ENCODE measurements at regions not wholly inside any gene's neighbourhood (a gene's known extent, or its start where the extent isn't known, plus 50 kb on each side); places are given as distances from the start of the nearest gene placed in this dataset.

DNA sequence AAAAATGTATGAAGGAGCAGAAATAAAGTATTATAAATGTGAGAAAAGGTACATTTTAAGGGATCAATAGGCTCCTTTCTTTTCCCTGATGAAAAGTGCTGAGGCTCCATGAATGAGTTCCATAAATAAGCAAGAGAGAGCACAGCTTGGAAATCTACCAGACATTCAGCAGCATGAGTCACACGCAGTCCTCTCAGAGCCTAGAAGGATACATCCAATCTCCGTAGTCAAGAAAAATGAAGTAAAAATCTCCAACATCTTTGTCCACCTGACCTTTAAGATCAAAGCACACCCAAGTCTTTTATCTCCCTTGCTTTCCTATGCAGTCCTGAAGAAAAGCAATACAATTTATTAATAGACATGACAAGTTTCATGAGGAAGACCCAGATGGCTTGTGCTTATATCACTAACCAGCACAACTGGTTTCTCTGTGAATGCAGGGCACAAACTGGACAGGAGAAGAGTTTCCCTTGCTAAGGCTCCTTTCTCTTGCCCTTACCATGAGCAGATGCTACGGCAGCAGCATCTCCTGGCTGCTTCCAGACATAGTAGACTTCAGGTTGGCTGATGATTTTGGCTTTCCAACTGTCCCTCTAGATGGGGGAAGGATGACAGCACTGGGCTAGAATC is 730.8 kb downstream of the EFNB2 start:
- Mint-ChIP-seq H3K27ac (no peak overlapping the region), H3K36me3 (no peaks in the 10 kb centered on the region), H3K4me3 (no peak overlapping the region), H3K27me3 (no peaks in the 10 kb centered on the region), H3K4me1 (no peaks in the 10 kb centered on the region), H3K9me3 (peaks cover 2 to 5% of the 10 kb centered on the region in 2 donors)
- no peak for ATAC-seq (replicated peaks)
- DNase-seq: no peak

DNA sequence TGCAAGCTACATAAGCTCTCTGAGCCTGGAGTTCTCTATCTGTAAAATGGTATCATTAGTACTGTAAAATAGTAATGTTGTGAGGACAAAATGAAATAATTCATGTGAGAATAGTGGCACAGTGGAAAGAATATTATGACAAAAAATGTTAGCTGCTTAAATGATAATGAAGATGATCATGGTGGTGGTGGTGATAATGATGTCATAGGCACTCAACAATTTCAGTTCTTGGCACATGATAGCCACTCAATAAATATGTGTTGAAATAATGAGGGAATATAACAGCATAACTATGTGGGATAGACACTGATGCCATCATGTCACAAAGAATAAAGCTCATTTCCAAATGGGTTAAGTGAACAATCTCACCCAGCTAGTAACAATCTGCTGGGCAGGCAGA is 736.3 kb downstream of the EFNB2 start:
- no peaks in the 10 kb centered on the region for H3K4me1 Mint-ChIP-seq
- H3K9me3 Mint-ChIP-seq: peaks cover 0 to 2% of the 10 kb centered on the region in 2 donors
- ATAC-seq (replicated peaks): no peak

DNA sequence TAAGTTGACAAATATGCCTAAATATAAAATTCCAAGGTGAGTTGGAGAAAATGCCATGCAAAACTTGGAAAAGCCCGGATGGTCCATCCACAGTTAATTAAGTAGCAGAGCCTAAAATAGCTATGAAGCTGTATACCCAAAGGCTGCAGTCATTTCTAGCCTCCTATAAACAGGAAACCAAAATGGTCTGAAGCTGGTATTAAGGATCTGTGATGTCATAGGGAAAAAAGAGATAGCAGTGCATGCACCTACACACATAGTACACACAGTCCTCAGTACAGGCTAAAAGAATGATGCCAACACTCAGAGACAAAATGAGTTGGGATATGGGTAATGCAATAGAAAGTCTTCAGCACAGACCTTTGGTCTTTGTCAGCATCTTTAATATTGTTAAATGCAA is 736.9 kb downstream of the EFNB2 start:
- H3K4me1 Mint-ChIP-seq: no peaks in the 10 kb centered on the region

More for the DNA sequence above, 736.3 kb downstream of the EFNB2 start:
- DNase-seq: no peak
- Mint-ChIP-seq H3K36me3 (no peaks in the 10 kb centered on the region), H3K4me3 (no peak overlapping the region), H3K27me3 (no peaks in the 10 kb centered on the region), H3K27ac (no peak overlapping the region)

DNA sequence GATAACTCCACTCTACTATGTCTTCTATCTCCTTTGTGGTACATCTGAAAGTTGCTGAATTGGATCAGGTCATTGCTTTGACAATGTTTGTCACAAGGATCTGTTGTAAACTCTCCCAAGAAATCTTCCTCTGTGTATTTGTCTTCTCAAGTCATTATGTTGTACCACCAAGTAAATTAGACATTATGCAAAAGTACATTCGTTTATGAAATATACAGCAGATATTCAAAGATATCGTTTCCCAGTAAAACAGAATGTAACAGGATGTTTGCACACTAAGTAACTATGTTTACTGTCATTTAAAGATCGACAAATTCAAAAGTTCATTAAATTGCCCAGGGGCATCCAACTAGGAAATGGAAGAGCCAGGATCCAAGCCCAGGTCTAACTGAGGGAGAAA is 739.4 kb downstream of the EFNB2 start:
- no peaks in the 10 kb centered on the region for H3K27me3 Mint-ChIP-seq

More for the DNA sequence above, 736.9 kb downstream of the EFNB2 start:
- Mint-ChIP-seq H3K36me3 (no peaks in the 10 kb centered on the region), H3K9me3 (peaks cover 0 to 4% of the 10 kb centered on the region in 2 donors), H3K27ac (no peak overlapping the region), H3K27me3 (no peaks in the 10 kb centered on the region), H3K4me3 (no peak overlapping the region)
- DNase-seq (no peak), ATAC-seq (replicated peaks) (no peak)

DNA sequence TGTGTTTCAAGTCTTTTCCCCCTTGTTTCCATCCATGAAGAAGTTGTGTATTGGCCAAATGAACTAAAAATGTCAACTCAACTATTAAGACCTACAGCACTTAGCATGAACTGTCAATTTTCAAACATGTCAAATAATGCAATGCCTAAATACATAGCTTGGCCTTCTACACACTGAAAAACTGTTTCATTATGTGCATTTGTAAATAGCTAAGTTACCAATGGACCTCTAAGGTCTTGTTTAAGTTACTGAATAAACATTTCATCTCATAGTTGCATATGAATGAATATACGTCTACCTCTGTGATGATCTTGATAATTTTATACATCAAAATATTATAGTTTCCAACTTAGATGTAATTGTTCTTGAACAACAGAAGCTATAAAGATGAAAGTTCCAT is 744.5 kb downstream of the EFNB2 start:
- no peak for DNase-seq
- H3K4me3 Mint-ChIP-seq: no peak overlapping the region
- ATAC-seq (replicated peaks): no peak
- no peak overlapping the region for H3K27ac Mint-ChIP-seq
- H3K9me3 Mint-ChIP-seq: peaks cover 3 to 6% of the 10 kb centered on the region in 2 donors
- no peaks in the 10 kb centered on the region for H3K27me3 Mint-ChIP-seq
- no peaks in the 10 kb centered on the region for H3K36me3 Mint-ChIP-seq
- no peaks in the 10 kb centered on the region for H3K4me1 Mint-ChIP-seq

More for the DNA sequence above, 739.4 kb downstream of the EFNB2 start:
- H3K36me3 Mint-ChIP-seq: no peaks in the 10 kb centered on the region
- no peak for DNase-seq
- H3K27ac Mint-ChIP-seq: no peak overlapping the region
- no peaks in the 10 kb centered on the region for H3K4me1 Mint-ChIP-seq
- peaks cover 3 to 6% of the 10 kb centered on the region in 2 donors for H3K9me3 Mint-ChIP-seq
- H3K4me3 Mint-ChIP-seq: no peak overlapping the region
- ATAC-seq (replicated peaks): no peak

DNA sequence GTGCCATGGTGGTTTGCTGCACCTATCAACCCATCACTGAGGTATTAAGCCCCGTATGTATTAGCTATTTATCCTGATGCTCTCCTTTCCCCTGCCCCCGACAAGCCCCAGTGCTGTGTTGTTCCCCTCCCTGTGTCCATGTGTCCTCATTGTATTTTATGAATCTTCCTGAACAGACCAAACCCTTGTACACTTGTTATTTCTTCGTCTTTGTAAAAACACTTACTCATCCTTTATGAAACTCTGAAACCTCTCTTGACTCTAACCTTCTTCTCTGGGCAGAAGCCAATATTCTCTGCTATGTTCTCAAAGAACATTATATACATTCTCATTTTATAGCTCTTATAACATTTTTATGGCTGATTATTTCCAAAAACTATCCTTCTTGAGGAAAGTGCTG is 746.9 kb downstream of the EFNB2 start:
- Mint-ChIP-seq H3K4me3 (no peak overlapping the region), H3K36me3 (no peaks in the 10 kb centered on the region), H3K4me1 (no peaks in the 10 kb centered on the region), H3K9me3 (peaks cover 3% of the 10 kb centered on the region in 2 donors), H3K27me3 (no peaks in the 10 kb centered on the region), H3K27ac (no peak overlapping the region)
- ATAC-seq (replicated peaks): no peak
- DNase-seq: no peak

DNA sequence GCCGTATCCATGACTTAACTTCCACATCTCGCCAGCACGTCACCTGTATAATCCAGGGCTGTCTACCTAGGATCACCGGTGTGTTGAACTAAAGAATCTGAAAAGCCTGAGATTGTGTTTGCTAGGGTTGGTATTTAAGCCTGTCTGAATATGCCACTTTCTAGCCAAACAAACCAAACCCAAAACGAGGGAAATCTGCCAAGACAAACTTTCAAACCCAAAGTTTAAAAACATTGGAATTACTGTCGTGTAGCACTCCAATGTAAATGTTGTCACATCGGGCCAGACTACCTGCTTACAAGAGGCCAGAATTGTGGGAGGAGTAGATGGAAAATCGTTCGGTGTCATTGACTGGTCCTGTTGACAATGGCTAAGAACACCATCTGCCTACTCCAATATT is 747.8 kb downstream of the EFNB2 start:
- H3K9me3 Mint-ChIP-seq: peaks cover 1 to 3% of the 10 kb centered on the region in 2 donors
- no peaks in the 10 kb centered on the region for H3K36me3 Mint-ChIP-seq
- no peaks in the 10 kb centered on the region for H3K27me3 Mint-ChIP-seq
- DNase-seq (no peak), ATAC-seq (replicated peaks) (no peak)
- H3K4me3 Mint-ChIP-seq: no peak overlapping the region
- H3K27ac Mint-ChIP-seq: no peak overlapping the region
- no peaks in the 10 kb centered on the region for H3K4me1 Mint-ChIP-seq

DNA sequence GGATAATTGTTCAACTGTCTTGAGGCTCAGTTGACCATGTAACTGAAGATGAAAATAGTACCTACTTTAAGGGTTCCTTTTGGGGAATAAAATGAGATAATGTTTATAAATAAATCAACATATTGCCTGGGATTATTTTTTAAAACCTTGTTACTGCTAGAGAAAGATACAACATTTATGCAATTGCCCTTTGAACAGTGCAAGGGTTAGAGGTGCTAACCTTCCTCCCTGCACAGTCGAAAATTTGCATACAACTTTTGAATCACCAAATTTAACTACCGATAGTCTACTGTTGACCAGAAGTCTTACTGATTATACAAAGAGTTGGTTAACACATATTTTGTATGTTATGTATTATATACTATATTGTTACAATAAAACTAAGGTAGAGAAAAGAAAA is 750.0 kb downstream of the EFNB2 start:
- peaks cover 2 to 4% of the 10 kb centered on the region in 2 donors for H3K9me3 Mint-ChIP-seq
- DNase-seq (no peak), ATAC-seq (replicated peaks) (no peak)
- no peaks in the 10 kb centered on the region for H3K36me3 Mint-ChIP-seq
- H3K27me3 Mint-ChIP-seq: no peaks in the 10 kb centered on the region
- no peak overlapping the region for H3K4me3 Mint-ChIP-seq
- H3K4me1 Mint-ChIP-seq: no peaks in the 10 kb centered on the region
- H3K27ac Mint-ChIP-seq: no peak overlapping the region

DNA sequence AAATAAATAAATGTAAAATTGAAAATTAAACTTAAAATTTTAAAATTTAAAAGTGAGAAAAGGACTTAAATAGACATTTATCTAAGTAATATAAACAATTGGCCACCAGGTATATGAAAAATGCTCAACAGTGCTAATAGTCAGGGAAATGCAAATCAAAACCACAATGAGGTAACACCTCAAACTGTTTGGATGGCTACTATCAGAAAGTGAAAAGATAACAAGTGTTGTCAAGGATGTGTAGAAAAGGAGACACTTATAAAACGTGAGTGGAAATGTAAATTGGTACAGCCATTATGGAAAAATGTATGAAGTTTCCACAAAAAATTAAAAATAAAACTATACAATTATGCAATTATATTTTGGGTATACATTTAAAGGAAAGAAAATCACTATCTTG is 752.2 kb downstream of the EFNB2 start:
- ATAC-seq (replicated peaks) (no peak), DNase-seq (no peak)
- no peaks in the 10 kb centered on the region for H3K4me1 Mint-ChIP-seq
- no peak overlapping the region for H3K27ac Mint-ChIP-seq
- no peaks in the 10 kb centered on the region for H3K27me3 Mint-ChIP-seq
- peaks cover 0 to 4% of the 10 kb centered on the region in 2 donors for H3K9me3 Mint-ChIP-seq
- H3K4me3 Mint-ChIP-seq: no peak overlapping the region
- no peaks in the 10 kb centered on the region for H3K36me3 Mint-ChIP-seq

DNA sequence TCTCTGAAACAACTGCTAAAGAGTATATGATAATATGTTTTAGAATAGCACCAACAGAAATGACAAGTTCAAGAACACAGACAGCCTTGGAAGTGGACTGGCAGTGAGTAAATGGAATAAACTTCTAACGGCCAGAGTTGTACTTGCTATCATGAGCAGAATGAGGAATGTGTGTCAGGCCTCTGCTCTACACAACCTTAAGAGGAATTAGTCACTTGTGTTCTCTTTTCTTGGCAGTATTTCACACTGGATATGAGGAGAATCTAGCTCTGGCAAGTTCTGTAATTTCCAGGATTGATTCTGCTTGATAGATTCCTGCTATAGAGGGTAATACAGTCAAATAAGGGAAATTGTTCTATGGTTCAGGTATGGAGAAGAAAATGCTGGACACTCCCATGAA is 757.3 kb downstream of the EFNB2 start:
- Mint-ChIP-seq H3K36me3 (no peaks in the 10 kb centered on the region), H3K9me3 (peaks cover 0 to 4% of the 10 kb centered on the region in 2 donors), H3K27ac (no peak overlapping the region), H3K27me3 (no peaks in the 10 kb centered on the region), H3K4me1 (no peaks in the 10 kb centered on the region), H3K4me3 (no peak overlapping the region)
- no peak for DNase-seq
- ATAC-seq (replicated peaks): no peak

DNA sequence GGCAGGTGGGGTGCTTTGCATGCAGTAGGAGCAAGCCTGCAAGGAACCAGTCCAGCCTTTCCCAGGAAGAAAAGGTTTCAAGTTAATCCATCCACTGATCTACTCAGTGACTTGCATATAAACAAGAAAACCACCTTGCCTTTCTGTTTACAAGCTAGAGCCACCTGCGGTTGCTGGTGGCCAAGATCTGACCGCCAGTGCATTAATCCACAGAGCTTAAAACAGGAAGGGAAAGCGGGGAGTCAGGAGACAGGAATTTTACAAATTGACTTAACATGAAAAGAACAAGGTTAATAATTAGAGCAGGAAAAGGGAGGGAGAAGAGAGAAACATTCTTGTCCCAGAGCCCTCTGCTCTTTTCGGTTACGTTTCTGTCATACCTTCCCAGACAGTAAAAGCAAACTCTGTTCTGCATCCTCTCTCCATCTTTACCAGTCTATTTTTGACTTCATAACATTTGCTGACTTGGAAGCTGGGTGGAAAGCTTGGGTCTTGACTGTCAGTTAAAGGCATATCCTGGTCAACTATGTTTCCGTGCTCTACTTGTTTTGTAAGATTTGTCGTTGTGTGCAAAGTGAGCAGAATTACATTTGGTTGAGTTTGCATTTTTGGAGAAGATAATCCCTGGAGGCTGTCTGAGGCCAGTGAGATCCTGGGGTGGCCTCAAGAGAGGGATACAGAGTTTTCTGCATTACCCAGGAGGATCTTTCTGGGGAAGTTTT is 760.6 kb downstream of the EFNB2 start:
- no peaks in the 10 kb centered on the region for H3K36me3 Mint-ChIP-seq
- no peak overlapping the region for H3K4me3 Mint-ChIP-seq

DNA sequence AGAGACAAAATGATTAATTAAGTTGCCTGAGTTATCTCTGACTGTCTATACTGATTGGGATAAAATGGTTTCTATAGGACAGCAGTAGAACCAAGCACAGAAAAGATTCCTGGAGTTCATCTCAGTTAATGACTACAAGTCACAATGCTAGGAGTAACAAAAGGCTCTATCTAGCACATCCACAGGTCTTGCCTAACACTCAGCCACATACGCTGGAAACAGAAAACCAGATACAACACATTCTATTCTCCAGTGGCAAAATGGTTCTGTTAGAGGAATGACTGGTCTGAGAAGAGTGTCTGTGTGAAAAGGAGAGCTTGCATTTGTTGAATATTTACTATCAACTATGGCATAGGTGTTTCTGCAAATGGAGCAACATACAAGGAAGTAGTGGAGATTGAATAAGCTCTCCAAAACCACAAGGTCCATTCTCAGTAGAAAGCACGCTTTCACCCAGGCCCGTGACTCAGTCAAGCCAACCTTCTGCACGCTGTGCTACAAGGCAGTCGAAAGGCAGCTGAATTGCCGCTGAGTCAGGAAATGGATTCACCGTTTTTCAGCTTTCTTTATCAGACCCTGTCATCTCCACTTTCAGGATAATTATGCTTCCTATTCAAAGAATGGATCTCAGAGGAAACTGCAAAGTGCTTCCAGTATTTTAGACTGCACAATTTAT is 761.5 kb downstream of the EFNB2 start:
- Mint-ChIP-seq H3K27ac (no peak overlapping the region), H3K27me3 (no peaks in the 10 kb centered on the region), H3K4me3 (no peak overlapping the region), H3K36me3 (no peaks in the 10 kb centered on the region), H3K4me1 (no peaks in the 10 kb centered on the region), H3K9me3 (peaks cover 0 to 4% of the 10 kb centered on the region in 2 donors)
- DNase-seq (no peak), ATAC-seq (replicated peaks) (no peak)

More for the DNA sequence above, 760.6 kb downstream of the EFNB2 start:
- H3K9me3 Mint-ChIP-seq: peaks cover 0 to 2% of the 10 kb centered on the region in 2 donors
- no peak overlapping the region for H3K27ac Mint-ChIP-seq
- DNase-seq (no peak), ATAC-seq (replicated peaks) (no peak)
- H3K27me3 Mint-ChIP-seq: no peaks in the 10 kb centered on the region
- H3K4me1 Mint-ChIP-seq: no peaks in the 10 kb centered on the region

DNA sequence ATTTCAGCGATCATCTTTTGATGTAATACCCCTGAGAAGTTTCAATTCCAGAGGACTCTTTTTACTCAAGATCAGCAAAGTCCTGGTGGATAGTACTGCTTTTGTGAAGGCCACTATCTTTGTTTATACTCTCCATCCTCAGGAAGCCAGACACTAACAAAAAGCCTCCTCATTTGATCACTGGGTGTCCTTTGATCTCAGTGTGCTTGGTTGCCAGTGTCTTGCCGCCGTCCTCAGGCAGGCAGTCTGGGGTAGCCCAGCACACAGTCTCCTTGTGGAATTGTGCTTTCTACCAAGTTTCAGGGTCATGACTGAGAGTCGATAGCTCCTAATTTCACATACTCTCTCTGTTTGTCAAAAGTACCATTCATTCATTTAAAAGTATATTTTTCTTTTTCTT is 762.2 kb downstream of the EFNB2 start:
- Mint-ChIP-seq H3K4me1 (no peaks in the 10 kb centered on the region), H3K4me3 (no peak overlapping the region), H3K27ac (no peak overlapping the region), H3K27me3 (no peaks in the 10 kb centered on the region), H3K9me3 (peaks cover 0 to 5% of the 10 kb centered on the region in 2 donors), H3K36me3 (no peaks in the 10 kb centered on the region)
- DNase-seq (no peak), ATAC-seq (replicated peaks) (no peak)

DNA sequence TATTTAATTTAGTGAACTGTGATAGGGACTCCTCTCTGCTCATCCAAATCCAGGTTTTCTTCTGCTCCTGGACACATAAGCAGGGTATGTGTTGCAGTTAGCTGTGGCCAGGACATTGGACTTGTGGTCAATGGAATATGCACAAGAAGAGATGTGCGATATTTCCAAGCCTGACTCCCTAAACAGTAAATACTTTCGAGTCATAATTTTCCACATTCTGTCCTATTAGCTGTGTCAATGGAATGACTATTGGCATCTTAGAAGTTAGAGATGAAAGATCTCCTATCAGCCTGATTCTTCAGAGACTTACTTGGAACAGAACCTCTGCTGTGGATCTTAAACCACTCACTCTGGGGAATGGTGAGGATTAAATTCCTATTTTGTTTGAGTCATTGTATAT is 771.0 kb downstream of the EFNB2 start:
- no peak overlapping the region for H3K4me3 Mint-ChIP-seq
- peaks cover 0 to 5% of the 10 kb centered on the region in 2 donors for H3K9me3 Mint-ChIP-seq
- no peak overlapping the region for H3K27ac Mint-ChIP-seq
- no peaks in the 10 kb centered on the region for H3K4me1 Mint-ChIP-seq
- DNase-seq: no peak
- H3K27me3 Mint-ChIP-seq: no peaks in the 10 kb centered on the region
- ATAC-seq (replicated peaks): no peak
- H3K36me3 Mint-ChIP-seq: no peaks in the 10 kb centered on the region

DNA sequence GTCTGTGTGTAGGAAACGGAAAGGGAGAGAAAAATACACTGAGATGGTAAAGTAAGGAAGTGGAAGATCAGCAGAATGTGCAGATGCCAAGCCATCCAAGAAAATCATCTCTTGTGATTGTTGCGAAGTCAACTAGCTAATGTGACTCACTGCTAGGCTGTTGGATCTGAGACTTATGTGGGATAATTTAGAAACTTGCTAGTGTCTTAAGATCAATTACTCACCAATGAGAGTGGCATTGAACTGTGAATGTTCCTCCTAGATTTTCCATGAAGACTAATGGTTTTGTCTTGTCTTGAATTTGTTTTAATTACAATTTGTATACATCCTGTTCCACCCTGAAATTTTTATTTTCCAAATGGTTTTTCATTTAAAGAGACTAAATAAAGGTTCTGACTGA is 771.6 kb downstream of the EFNB2 start:
- peaks cover 0 to 3% of the 10 kb centered on the region in 2 donors for H3K9me3 Mint-ChIP-seq
- H3K27ac Mint-ChIP-seq: no peak overlapping the region

More for the DNA sequence above, 771.6 kb downstream of the EFNB2 start:
- H3K27me3 Mint-ChIP-seq: no peaks in the 10 kb centered on the region
- ATAC-seq (replicated peaks) (no peak), DNase-seq (no peak)
- no peaks in the 10 kb centered on the region for H3K36me3 Mint-ChIP-seq
- no peaks in the 10 kb centered on the region for H3K4me1 Mint-ChIP-seq
- H3K4me3 Mint-ChIP-seq: no peak overlapping the region
